ENCODE measurements at regions not wholly inside any gene's neighbourhood (a gene's known extent, or its start where the extent isn't known, plus 50 kb on each side); places are given as distances from the start of the nearest gene placed in this dataset.

DNA sequence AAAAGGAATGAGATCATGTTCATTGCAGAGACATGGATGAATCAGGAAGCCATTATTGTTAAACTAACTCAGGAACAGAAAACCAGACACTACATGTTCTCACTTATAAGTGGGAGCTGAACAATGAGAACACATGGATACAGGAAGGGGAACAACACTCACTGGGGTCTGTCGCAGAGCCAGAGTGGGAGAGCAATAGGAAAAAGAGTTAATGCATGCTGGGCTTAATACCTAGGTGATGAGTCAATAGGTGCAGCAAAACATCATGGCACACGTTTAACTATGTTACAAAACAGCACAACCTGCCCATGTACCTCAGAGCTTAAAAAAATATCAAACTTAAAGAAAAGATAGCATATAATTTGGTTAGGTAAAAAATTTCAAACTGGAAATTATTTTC, 281.4 kb downstream of the PABPC4L start:
- TF ChIP-seq POLR2A (IDR thresholded peaks at IDR 0.05) (no peak), POLR2AphosphoS5 (IDR thresholded peaks at IDR 0.05) (no peak)
- TF ChIP-seq, protein P1, sequence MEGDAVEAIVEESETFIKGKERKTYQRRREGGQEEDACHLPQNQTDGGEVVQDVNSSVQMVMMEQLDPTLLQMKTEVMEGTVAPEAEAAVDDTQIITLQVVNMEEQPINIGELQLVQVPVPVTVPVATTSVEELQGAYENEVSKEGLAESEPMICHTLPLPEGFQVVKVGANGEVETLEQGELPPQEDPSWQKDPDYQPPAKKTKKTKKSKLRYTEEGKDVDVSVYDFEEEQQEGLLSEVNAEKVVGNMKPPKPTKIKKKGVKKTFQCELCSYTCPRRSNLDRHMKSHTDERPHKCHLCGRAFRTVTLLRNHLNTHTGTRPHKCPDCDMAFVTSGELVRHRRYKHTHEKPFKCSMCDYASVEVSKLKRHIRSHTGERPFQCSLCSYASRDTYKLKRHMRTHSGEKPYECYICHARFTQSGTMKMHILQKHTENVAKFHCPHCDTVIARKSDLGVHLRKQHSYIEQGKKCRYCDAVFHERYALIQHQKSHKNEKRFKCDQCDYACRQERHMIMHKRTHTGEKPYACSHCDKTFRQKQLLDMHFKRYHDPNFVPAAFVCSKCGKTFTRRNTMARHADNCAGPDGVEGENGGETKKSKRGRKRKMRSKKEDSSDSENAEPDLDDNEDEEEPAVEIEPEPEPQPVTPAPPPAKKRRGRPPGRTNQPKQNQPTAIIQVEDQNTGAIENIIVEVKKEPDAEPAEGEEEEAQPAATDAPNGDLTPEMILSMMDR (IDR thresholded peaks at IDR 0.05) = no peak
